ELF-1 (cell line): ENCODE measurements at regions not wholly inside any gene's neighbourhood (a gene's known extent, or its start where the extent isn't known, plus 50 kb on each side); places are given as distances from the start of the nearest gene placed in this dataset.

Source experiments
- DNase-seq: peaks from one replicate; pipeline ENCODE4 v3.0.0-alpha.2; 2016; ENCODE audit warnings: low read depth, low spot score

GRCh38 chr15:39376371-39376909 lies 204.4 kb upstream of the THBS1 start:
- no peak for DNase-seq

- no peak for DNase-seq
These were observed 199.4 kb upstream of the THBS1 start for GRCh38 chr15:39381517-39381916.

- DNase-seq, result no peak
These were observed 192.8 kb upstream of the THBS1 start for GRCh38 chr15:39388118-39388517.

GRCh38 chr15:39391230-39391629 lies 189.6 kb upstream of the THBS1 start:
- DNase-seq, result peak; percentile 2

- DNase-seq, result no peak
These were observed 188.3 kb upstream of the THBS1 start for GRCh38 chr15:39392469-39393047.

- no peak for DNase-seq
These were observed 187.1 kb upstream of the THBS1 start for GRCh38 chr15:39393575-39394335.

GRCh38 chr15:39394496-39394895 lies 186.4 kb upstream of the THBS1 start:
- no peak for DNase-seq

GRCh38 chr15:39396979-39397615 lies 183.8 kb upstream of the THBS1 start:
- DNase-seq, result no peak

- DNase-seq, result no peak
These were observed 183.0 kb upstream of the THBS1 start for GRCh38 chr15:39397883-39398282.

- DNase-seq, result no peak
These were observed 181.3 kb upstream of the THBS1 start for GRCh38 chr15:39399600-39399999.

GRCh38 chr15:39400002-39400401 lies 180.9 kb upstream of the THBS1 start:
- no peak for DNase-seq

GRCh38 chr15:39400821-39401550 lies 179.9 kb upstream of the THBS1 start:
- no peak for DNase-seq

- DNase-seq, result no peak
These were observed 177.2 kb upstream of the THBS1 start for GRCh38 chr15:39403640-39404117.

GRCh38 chr15:39404767-39405181 lies 176.1 kb upstream of the THBS1 start:
- DNase-seq, result peak; percentile 83

GRCh38 chr15:39406485-39406884 lies 174.4 kb upstream of the THBS1 start:
- no peak for DNase-seq

- no peak for DNase-seq
These were observed 173.8 kb upstream of the THBS1 start for GRCh38 chr15:39407116-39407515.

GRCh38 chr15:39409876-39410530 lies 170.9 kb upstream of the THBS1 start:
- no peak for DNase-seq

GRCh38 chr15:39411102-39411989 lies 169.5 kb upstream of the THBS1 start:
- DNase-seq, result no peak

- no peak for DNase-seq
These were observed 167.3 kb upstream of the THBS1 start for GRCh38 chr15:39413558-39413957.

GRCh38 chr15:39414201-39414600 lies 166.7 kb upstream of the THBS1 start:
- no peak for DNase-seq
